Adrenal gland (tissue), 9 donors: ENCODE measurements at regions not wholly inside any gene's neighbourhood (a gene's known extent, or its start where the extent isn't known, plus 50 kb on each side); places are given as distances from the start of the nearest gene placed in this dataset.
A peak's percentile ranks its signal among the peaks of the same experiment; 100 is the strongest.

Experiments used
- DNase-seq, 7 donors: peaks; one replicate each; pipeline ENCODE4 v3.0.0-alpha.2; 2019 to 2020
- H3K27ac ChIP-seq, 5 donors: fragments of 200-600 bp; sonication (generic) in 4 of 5; 1 replicate in 3 of 5; 2 replicates in 2 of 5; pipeline versions ENCODE4 v1.5.1 to v1.8.0; 2016 to 2020; ENCODE audit warnings: mild to moderate bottlenecking in 1 of 5
- H3K27me3 ChIP-seq: fragments of 200-600 bp; 2 replicates; pipeline ENCODE4 v1.8.0; 2021
- H3K36me3 ChIP-seq, 2 donors: fragments of 200-600 bp; replicated peaks in 1 of 2; 1 replicate in 1 of 2; 2 replicates in 1 of 2; pipeline versions ENCODE4 v1.5.1 to v1.8.0; 2018 to 2022
- H3K4me1 ChIP-seq, 2 donors: fragments of 200-600 bp; replicated peaks in 1 of 2; 1 replicate in 1 of 2; 2 replicates in 1 of 2; pipeline versions ENCODE4 v1.5.1 to v1.8.0; 2018 to 2021
- H3K4me3 ChIP-seq, 4 donors: fragments of 200-600 bp; sonication (generic) in 3 of 4; one replicate each; pipeline ENCODE4 v1.5.1; 2016 to 2018
- H3K9me3 ChIP-seq, 3 donors: fragments of 200-600 bp; sonication (generic) in 1 of 3; replicated peaks in 1 of 3; 1 replicate in 2 of 3; 2 replicates in 1 of 3; pipeline versions ENCODE4 v1.5.1 to v1.8.0; 2016 to 2021
- CTCF ChIP-seq, 6 experiments: fragments of 450-650 bp in 4 of 6; fragments of 200-600 bp in 2 of 6; sonication (generic) in 1 of 6; IDR thresholded peaks; 1 replicate in 5 of 6; 2 replicates in 1 of 6; pipeline versions ENCODE4 v1.5.1 to v1.8.0; 2016 to 2021; ENCODE audit warnings: antibody characterized with exemption in 6 of 6, mild to moderate bottlenecking in 2 of 6, moderate library complexity in 1 of 6
- POLR2A ChIP-seq, 2 donors: fragments of 450-650 bp; IDR thresholded peaks; one replicate each; pipeline ENCODE4 v1.6.1; 2017; ENCODE audit warnings: antibody characterized with exemption in 2 of 2, mild to moderate bottlenecking in 2 of 2, moderate library complexity in 1 of 2
- WGBS, 4 donors: extraction: QIAGEN DNeasy Blood & Tissue Kit in 2 of 4; methylation state at CpG; one replicate each; pipeline versions ENCODE4 v1.1.5 to v1.1.7; 2013 to 2017; 5-methylcytosine and 5-hydroxymethylcytosine counted together
- intact Hi-C, 2 donors: fragments of 100-400 bp; cut with DNase I; formaldehyde crosslinking; loops; one replicate each; pipeline versions ENCODE4 v1.14.1 to v1.15.0; 2022 to 2023
- donor health status: healthy with polysubstance abuse.
- donor health status: Bipolar disorder and iron deficiency.
- donor health status: DM: yes; HTN: yes; CAD: no.
- donor health status: DM: no; HTN: no; CAD: no.
- donor health status: DM: no; HTN: no; CAD: no.

GRCh38 chr1:5623399-5623798 is 368.8 kb downstream of the NPHP4 start:
- peaks cover 4% of the 10 kb centered on the region for H3K27me3 ChIP-seq
- no peak overlapping the region for H3K27ac ChIP-seq
- no peaks in the 10 kb centered on the region for H3K36me3 ChIP-seq
- H3K9me3 ChIP-seq, result no peaks in the 10 kb centered on the region
- WGBS, 4 donors, result 53 to 69% (median 65%) methylated on average over 6 of the region's 6 CpGs
- intact Hi-C loops, result no loop called here
- H3K4me1 ChIP-seq, result no peaks in the 10 kb centered on the region
- no peak for DNase-seq
- no peak overlapping the region for H3K4me3 ChIP-seq
- TF ChIP-seq CTCF (IDR thresholded peaks at IDR 0.05), result no peak
- no peak for TF ChIP-seq POLR2A (IDR thresholded peaks at IDR 0.05)

GRCh38 chr1:5622412-5622811 is 369.8 kb downstream of the NPHP4 start:
- intact Hi-C loops, result no loop called here
- WGBS, 4 donors, result 67 to 72% (median 68%) methylated on average over 7 of the region's 7 CpGs

GRCh38 chr1:5621692-5622091 is 370.5 kb downstream of the NPHP4 start:
- H3K4me3 ChIP-seq, result no peak overlapping the region
- H3K27ac ChIP-seq, result no peak overlapping the region
- H3K36me3 ChIP-seq, result no peaks in the 10 kb centered on the region
- no peaks in the 10 kb centered on the region for H3K4me1 ChIP-seq
- TF ChIP-seq POLR2A (IDR thresholded peaks at IDR 0.05), result no peak
- no peak for TF ChIP-seq CTCF (IDR thresholded peaks at IDR 0.05)
- DNase-seq, result no peak
- peaks cover 4% of the 10 kb centered on the region for H3K27me3 ChIP-seq
- intact Hi-C loops, result no loop called here
- 68 to 80% (median 76%) methylated on average over 7 to 8 of the region's 8 CpGs for WGBS, 4 donors
- H3K9me3 ChIP-seq, result no peaks in the 10 kb centered on the region

More at GRCh38 chr1:5622412-5622811, 369.8 kb downstream of the NPHP4 start:
- no peak overlapping the region for H3K27ac ChIP-seq
- peaks cover 4% of the 10 kb centered on the region for H3K27me3 ChIP-seq
- no peaks in the 10 kb centered on the region for H3K4me1 ChIP-seq
- TF ChIP-seq CTCF (IDR thresholded peaks at IDR 0.05), result no peak
- no peak for TF ChIP-seq POLR2A (IDR thresholded peaks at IDR 0.05)
- no peaks in the 10 kb centered on the region for H3K9me3 ChIP-seq
- DNase-seq, result no peak
- H3K36me3 ChIP-seq, result no peaks in the 10 kb centered on the region
- no peak overlapping the region for H3K4me3 ChIP-seq

GRCh38 chr1:5620997-5621396 is 371.2 kb downstream of the NPHP4 start:
- TF ChIP-seq CTCF (IDR thresholded peaks at IDR 0.05) (peak in 4 of 6 experiments; percentile 10 to 46 (median 41)), POLR2A (IDR thresholded peaks at IDR 0.05) (no peak)
- no peak for DNase-seq
- intact Hi-C loops, result no loop called here
- WGBS, 4 donors, result 15 to 33% (median 24%) methylated on average over 3 of the region's 3 CpGs
- Histone ChIP-seq H3K9me3 (no peaks in the 10 kb centered on the region), H3K36me3 (no peaks in the 10 kb centered on the region), H3K27ac (no peak overlapping the region), H3K4me1 (no peaks in the 10 kb centered on the region), H3K4me3 (no peak overlapping the region), H3K27me3 (peaks cover 4% of the 10 kb centered on the region)
